Upper lobe of right lung (tissue), 1 donor: ENCODE measurements at regions not wholly inside any gene's neighbourhood (a gene's known extent, or its start where the extent isn't known, plus 50 kb on each side); places are given as distances from the start of the nearest gene placed in this dataset.

Experiments
- ATAC-seq: fragments of 200-7000 bp; cut with Tn5 transposase; one replicate; pipeline ENCODE4 v1.9.1; 2020; ENCODE audit warnings: mild to moderate bottlenecking, moderate library complexity
- DNase-seq: peaks from one replicate; pipeline ENCODE4 v3.0.0-alpha.2; 2020
- H3K27ac ChIP-seq: fragments of 200-600 bp; one replicate; pipeline ENCODE4 v1.8.0; 2022
- H3K27me3 ChIP-seq: fragments of 200-600 bp; one replicate; pipeline ENCODE4 v1.8.0; 2022; ENCODE audit warnings: mild to moderate bottlenecking
- H3K36me3 ChIP-seq: fragments of 200-600 bp; one replicate; pipeline ENCODE4 v1.8.0; 2022
- H3K4me1 ChIP-seq: fragments of 200-600 bp; one replicate; pipeline ENCODE4 v1.8.0; 2022
- H3K4me3 ChIP-seq: fragments of 200-600 bp; one replicate; pipeline ENCODE4 v1.8.0; 2022; ENCODE audit warnings: mild to moderate bottlenecking
- H3K9me3 ChIP-seq: fragments of 200-600 bp; one replicate; pipeline ENCODE4 v1.8.0; 2022
- CTCF ChIP-seq: fragments of 200-600 bp; IDR thresholded peaks from one replicate; pipeline ENCODE4 v1.8.0; 2022; ENCODE audit warnings: antibody characterized with exemption
- intact Hi-C: fragments of 100-400 bp; cut with DNase I; formaldehyde crosslinking; loops from one replicate; pipeline ENCODE4 v1.11.0; 2022
- donor health status: DM: no; HTN: yes; CAD: no; lungs with severe emphysema.

- DNase-seq (no peak), ATAC-seq (no peak)
- Histone ChIP-seq H3K9me3 (no peaks in the 10 kb centered on the region), H3K36me3 (no peaks in the 10 kb centered on the region), H3K27ac (no peak overlapping the region), H3K27me3 (no peaks in the 10 kb centered on the region), H3K4me1 (no peaks in the 10 kb centered on the region), H3K4me3 (no peak overlapping the region)
- intact Hi-C loops, result no loop called here
- no peak for TF ChIP-seq CTCF
Measured at GRCh38 chr16:65884018-65884417, 482.5 kb upstream of the CDH5 start.

GRCh38 chr16:65878347-65878746, 488.1 kb upstream of the CDH5 start:
- Histone ChIP-seq H3K27me3 (no peaks in the 10 kb centered on the region), H3K9me3 (no peaks in the 10 kb centered on the region), H3K27ac (no peak overlapping the region), H3K4me1 (no peaks in the 10 kb centered on the region), H3K36me3 (no peaks in the 10 kb centered on the region), H3K4me3 (no peak overlapping the region)
- DNase-seq, result no peak
- intact Hi-C loops, result no loop called here
- ATAC-seq, result no peak
- TF ChIP-seq CTCF, result no peak

GRCh38 chr16:65876624-65877023, 489.9 kb upstream of the CDH5 start:
- H3K27ac ChIP-seq, result no peak overlapping the region
- no peaks in the 10 kb centered on the region for H3K9me3 ChIP-seq
- intact Hi-C loops, result no loop called here

GRCh38 chr16:65876056-65876408, 490.5 kb upstream of the CDH5 start:
- intact Hi-C loops, result no loop called here
- TF ChIP-seq CTCF, result no peak

More at GRCh38 chr16:65876624-65877023, 489.9 kb upstream of the CDH5 start:
- no peak for TF ChIP-seq CTCF
- Histone ChIP-seq H3K4me3 (no peak overlapping the region), H3K36me3 (no peaks in the 10 kb centered on the region), H3K27me3 (no peaks in the 10 kb centered on the region), H3K4me1 (no peaks in the 10 kb centered on the region)
- ATAC-seq (no peak), DNase-seq (no peak)

GRCh38 chr16:65875381-65876055, 491.0 kb upstream of the CDH5 start:
- intact Hi-C loops, result no loop called here

More at GRCh38 chr16:65876056-65876408, 490.5 kb upstream of the CDH5 start:
- no peaks in the 10 kb centered on the region for H3K9me3 ChIP-seq
- no peak overlapping the region for H3K27ac ChIP-seq
- no peaks in the 10 kb centered on the region for H3K4me1 ChIP-seq
- ATAC-seq (no peak), DNase-seq (no peak)
- H3K27me3 ChIP-seq, result no peaks in the 10 kb centered on the region
- H3K36me3 ChIP-seq, result no peaks in the 10 kb centered on the region
- H3K4me3 ChIP-seq, result no peak overlapping the region

More at GRCh38 chr16:65875381-65876055, 491.0 kb upstream of the CDH5 start:
- Histone ChIP-seq H3K27me3 (no peaks in the 10 kb centered on the region), H3K36me3 (no peaks in the 10 kb centered on the region), H3K4me3 (no peak overlapping the region), H3K27ac (no peak overlapping the region), H3K9me3 (no peaks in the 10 kb centered on the region), H3K4me1 (no peaks in the 10 kb centered on the region)
- no peak for TF ChIP-seq CTCF
- DNase-seq, result no peak
- ATAC-seq, result no peak
